ENCODE measurements at regions not wholly inside any gene's neighbourhood (a gene's known extent, or its start where the extent isn't known, plus 50 kb on each side); places are given as distances from the start of the nearest gene placed in this dataset.

GRCh38 chr18:51802569-51803428 is 537.2 kb upstream of the DCC start:
- DNase-seq (ENCODE audit: low read depth in 1 of 2, low spot score in 2 of 2): no peak
- Histone ChIP-seq H3K4ac (replicated peaks; ENCODE audit: insufficient read length, low read depth, low read length) (no peak overlapping the region), H3K23me2 (ENCODE audit: low read depth, low read length) (no peaks in the 10 kb centered on the region), H3K14ac (ENCODE audit: insufficient read length) (no peak overlapping the region), H2AFZ (ENCODE audit: low read length) (no peak overlapping the region), H3K9ac (replicated peaks in 1 of 4; ENCODE audit: extremely low read depth in 1 of 4, low read depth in 3 of 4, low read length in 3 of 4) (no peak overlapping the region), H3K79me2 (ENCODE audit: control insufficient read depth in 1 of 2, insufficient read depth in 2 of 2, low read length in 2 of 2) (no peaks in the 10 kb centered on the region), H4K20me1 (replicated peaks in 1 of 2; ENCODE audit: control insufficient read depth in 1 of 2, insufficient read depth in 2 of 2, low read length in 2 of 2) (no peaks in the 10 kb centered on the region), H3K27ac (ENCODE audit: low read depth, low read length) (no peak overlapping the region), H2BK5ac (ENCODE audit: low read depth, low read length) (no peak overlapping the region), H4K91ac (replicated peaks; ENCODE audit: insufficient read length, low read length) (no peak overlapping the region), H3K79me1 (ENCODE audit: low read depth, low read length) (no peaks in the 10 kb centered on the region), H4K5ac (ENCODE audit: insufficient read length, low read depth, low read length) (no peak overlapping the region), H2BK12ac (ENCODE audit: low read depth, low read length) (no peak overlapping the region), H3K27me3 (replicated peaks in 1 of 4; ENCODE audit: control insufficient read depth in 3 of 4, extremely low read depth in 1 of 4, insufficient read depth in 3 of 4, low read length in 3 of 4) (no peaks in the 10 kb centered on the region), H3K36me3 (ENCODE audit: control insufficient read depth in 2 of 4, insufficient read depth in 4 of 4, low read length in 3 of 4) (no peaks in the 10 kb centered on the region), H3K9me3 (ENCODE audit: insufficient read depth in 2 of 2, low read depth in 1 of 2, low read length in 1 of 2) (no peaks in the 10 kb centered on the region), H2BK15ac (ENCODE audit: low read length) (no peak overlapping the region), H2AK5ac (ENCODE audit: low read depth, low read length) (no peak overlapping the region), H3K56ac (replicated peaks; ENCODE audit: insufficient read length, low read depth, low read length) (no peak overlapping the region), H4K8ac (ENCODE audit: extremely low read depth, insufficient read depth, low read length) (no peak overlapping the region), H3K23ac (ENCODE audit: insufficient read length) (no peak overlapping the region), H3K4me2 (ENCODE audit: insufficient read depth in 1 of 2, low read depth in 2 of 2, low read length in 2 of 2) (no peak overlapping the region), H3K4me3 (ENCODE audit: extremely low read depth in 1 of 4, insufficient read depth in 2 of 4, low read depth in 3 of 4, low read length in 4 of 4) (no peak overlapping the region), H2BK20ac (ENCODE audit: low read length) (no peak overlapping the region), H3K18ac (ENCODE audit: extremely low read depth, low read length) (no peak overlapping the region), H3K4me1 (replicated peaks in 1 of 4; ENCODE audit: control insufficient read depth in 3 of 4, insufficient read depth in 4 of 4, low read length in 3 of 4) (no peaks in the 10 kb centered on the region), H2BK120ac (replicated peaks; ENCODE audit: low read depth, low read length) (no peak overlapping the region)
- FAIRE-seq: no peak
- CTCF ChIA-PET (ENCODE audit: partially characterized antibody): no interaction called here
- POLR2A ChIA-PET (ENCODE audit: partially characterized antibody): no interaction called here
- 93% methylated on average over 4 of the region's 4 CpGs; no CpG with 5 or more reads in 1 of the 2 experiments for WGBS, 2 experiments (ENCODE audit: extremely low coverage in 1 of 2, insufficient coverage in 1 of 2, insufficient read length in 1 of 2, insufficient replicate concordance in 2 of 2, low coverage in 1 of 2, low lambda C conversion rate in 2 of 2, missing lambda C conversion rate in 1 of 2)
- TF ChIP-seq E2F6 (IDR thresholded peaks at IDR 0.05) (no peak), CHD2 (IDR thresholded peaks at IDR 0.05; ENCODE audit: low read length) (no peak), TCF12 (IDR thresholded peaks at IDR 0.05; ENCODE audit: low read depth, low read length) (no peak), KDM1A (IDR thresholded peaks at IDR 0.05; ENCODE audit: borderline replicate concordance, low read length) (no peak), SIRT6 (IDR thresholded peaks at IDR 0.05; ENCODE audit: low read length) (no peak), CREB1 (IDR thresholded peaks at IDR 0.05) (no peak), SAP30 (IDR thresholded peaks at IDR 0.05; ENCODE audit: insufficient read depth, insufficient replicate concordance, low read length) (no peak), BCL11A (IDR thresholded peaks at IDR 0.05; ENCODE audit: low read depth in 2 of 2, low read length in 2 of 2) (no peak), HDAC2 (IDR thresholded peaks at IDR 0.05; ENCODE audit: borderline replicate concordance in 1 of 2, low read depth in 2 of 2, low read length in 2 of 2) (no peak), TAF1 (IDR thresholded peaks at IDR 0.05; ENCODE audit: low read depth, low read length) (no peak), YY1 (IDR thresholded peaks at IDR 0.05; ENCODE audit: low read depth, low read length) (no peak), JUND (IDR thresholded peaks at IDR 0.05; ENCODE audit: low read length) (no peak), RXRA (IDR thresholded peaks at IDR 0.05; ENCODE audit: insufficient read depth, low read depth, low read length) (no peak), EGR1 (IDR thresholded peaks at IDR 0.05; ENCODE audit: borderline replicate concordance, low read depth, low read length) (no peak)
